ENCODE measurements at regions not wholly inside any gene's neighbourhood (a gene's known extent, or its start where the extent isn't known, plus 50 kb on each side); places are given as distances from the start of the nearest gene placed in this dataset.

- TF ChIP-seq CTCF (IDR thresholded peaks at IDR 0.05), result no peak
- no peak for TF ChIP-seq POLR2A (IDR thresholded peaks at IDR 0.05)
These were observed 62.0 kb upstream of the RNU6ATAC start for GRCh38 chr9:134226221-134226930.

Data from testis (tissue), 2 donors.